ENCODE measurements at regions not wholly inside any gene's neighbourhood (a gene's known extent, or its start where the extent isn't known, plus 50 kb on each side); places are given as distances from the start of the nearest gene placed in this dataset.

DNA sequence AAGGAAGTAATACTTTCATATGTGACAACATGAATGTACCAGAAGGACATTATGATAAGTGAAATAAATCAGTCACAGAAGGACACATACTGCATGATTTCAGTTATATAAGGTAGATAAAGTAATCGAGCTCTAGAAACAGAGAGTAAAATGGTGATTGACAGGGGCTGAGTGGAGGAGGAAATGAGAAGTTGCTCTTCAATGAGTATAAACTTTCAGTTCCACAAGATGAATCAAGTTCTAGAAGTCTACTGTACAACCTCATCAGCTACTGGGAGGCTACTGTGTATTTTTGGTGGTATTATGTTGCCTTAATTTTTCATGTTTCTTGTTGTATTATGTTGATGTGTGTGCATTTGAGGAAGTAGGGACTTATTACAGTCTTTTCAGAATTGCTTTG is 270.9 kb upstream of the GRIA3 start:
- TF ChIP-seq CTCF (IDR thresholded peaks at IDR 0.05; ENCODE audit: borderline replicate concordance, extremely low read depth, low read length, poor library complexity, severe bottlenecking) (no peak), EZH2 (IDR thresholded peaks at IDR 0.05; ENCODE audit: borderline replicate concordance, low read depth, low read length, severe bottlenecking) (no peak)

All from DND-41 (cell line).